Endodermal cell (in vitro differentiated cells): ENCODE measurements at regions not wholly inside any gene's neighbourhood (a gene's known extent, or its start where the extent isn't known, plus 50 kb on each side); places are given as distances from the start of the nearest gene placed in this dataset.

Experiments
- DNase-seq: peaks from one replicate; pipeline ENCODE4 v3.0.0-alpha.2; 2017
- H3K27ac ChIP-seq: 2 replicates; pipeline ENCODE4 v1.5.1; 2013; ENCODE audit warnings: mild to moderate bottlenecking, low read depth, low read length, moderate library complexity
- H3K27me3 ChIP-seq: 2 replicates; pipeline ENCODE4 v1.6.1; 2013; ENCODE audit warnings: mild to moderate bottlenecking, low read length, moderate library complexity; ENCODE audit not compliant: insufficient read depth, control insufficient read depth, poor library complexity, severe bottlenecking
- H3K36me3 ChIP-seq: 2 replicates; pipeline ENCODE4 v1.7.0; 2013; ENCODE audit warnings: mild to moderate bottlenecking, low read length, moderate library complexity; ENCODE audit not compliant: control insufficient read depth, insufficient read depth
- H3K4me1 ChIP-seq: one replicate; pipeline ENCODE4 v1.7.0; 2013; ENCODE audit warnings: low read length; ENCODE audit not compliant: control insufficient read depth, insufficient read depth
- H3K4me3 ChIP-seq: 2 replicates; pipeline ENCODE4 v1.5.1; 2013; ENCODE audit warnings: mild to moderate bottlenecking, low read length, moderate library complexity
- H3K9ac ChIP-seq: 2 replicates; pipeline ENCODE4 v1.6.1; 2013; ENCODE audit warnings: mild to moderate bottlenecking, low read length, moderate library complexity; ENCODE audit not compliant: poor library complexity, severe bottlenecking; ENCODE audit errors: extremely low read depth
- H3K9me3 ChIP-seq: 2 replicates; pipeline ENCODE4 v1.6.1; 2013; ENCODE audit warnings: mild to moderate bottlenecking, low read length, moderate library complexity; ENCODE audit not compliant: control insufficient read depth
- H3K27ac Mint-ChIP-seq: 2 replicates; pipeline ENCODE4 v1.8.0; 2020; ENCODE audit warnings: mixed read lengths
- H3K27me3 Mint-ChIP-seq: 2 replicates; pipeline ENCODE4 v1.8.0; 2021; ENCODE audit warnings: mild to moderate bottlenecking, mixed read lengths; ENCODE audit not compliant: insufficient read depth
- H3K36me3 Mint-ChIP-seq: 2 replicates; pipeline ENCODE4 v1.8.0; 2020; ENCODE audit warnings: low read depth, mixed read lengths
- H3K4me1 Mint-ChIP-seq: 2 replicates; pipeline ENCODE4 v1.8.0; 2020; ENCODE audit warnings: mixed read lengths
- H3K4me3 Mint-ChIP-seq: 2 replicates; pipeline ENCODE4 v1.8.0; 2020; ENCODE audit warnings: mild to moderate bottlenecking, moderate library complexity, mixed read lengths
- H3K9me3 Mint-ChIP-seq: 2 replicates; pipeline ENCODE4 v1.8.0; 2020; ENCODE audit warnings: mild to moderate bottlenecking, mixed read lengths
- WGBS, 2 experiments: methylation state at CpG; one replicate each; pipeline versions ENCODE4 v1.1.5 to v1.1.7; 2013; ENCODE audit warnings: missing lambda C conversion rate in 2 of 2, mixed read lengths in 1 of 2; ENCODE audit not compliant: insufficient coverage in 1 of 2, insufficient read length in 1 of 2; 5-methylcytosine and 5-hydroxymethylcytosine counted together
- TF ChIP-seq, protein P1 (sequence below): fragments of 200-600 bp; sonication (generic); conservative IDR thresholded peaks from 2 replicates; pipeline ENCODE4 v1.5.0; 2021; ENCODE audit warnings: antibody characterized with exemption, mild to moderate bottlenecking

DNA sequence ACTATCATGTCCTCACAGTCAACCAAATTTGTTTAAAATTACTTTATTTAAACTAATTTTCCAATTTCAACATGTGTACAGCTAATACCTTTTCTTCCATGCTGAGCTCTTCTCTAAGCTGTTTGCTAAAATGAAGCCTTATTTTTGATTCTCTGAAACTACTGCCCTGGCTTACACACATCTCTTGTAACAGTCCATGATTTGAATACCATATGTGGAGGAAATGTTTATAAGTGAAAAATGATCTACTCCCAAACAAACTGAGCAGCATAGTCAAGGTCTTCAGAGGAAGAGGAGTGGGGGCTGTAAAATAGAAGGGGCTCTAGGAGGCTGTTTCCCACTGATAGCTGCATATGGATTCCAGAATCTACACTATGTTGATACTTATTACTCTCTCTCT, 188.7 kb downstream of the ANKRD50 start:
- DNase-seq = no peak
- Histone ChIP-seq H3K9ac (no peak overlapping the region), H3K36me3 (no peaks in the 10 kb centered on the region), H3K9me3 (no peaks in the 10 kb centered on the region), H3K27ac (no peak overlapping the region), H3K4me3 (no peak overlapping the region), H3K4me1 (no peaks in the 10 kb centered on the region), H3K27me3 (no peaks in the 10 kb centered on the region)
- Mint-ChIP-seq H3K27ac (no peak overlapping the region), H3K27me3 (no peaks in the 10 kb centered on the region), H3K4me3 (no peak overlapping the region), H3K4me1 (no peaks in the 10 kb centered on the region), H3K9me3 (peaks cover 5% of the 10 kb centered on the region), H3K36me3 (no peaks in the 10 kb centered on the region)
- TF ChIP-seq, protein P1, sequence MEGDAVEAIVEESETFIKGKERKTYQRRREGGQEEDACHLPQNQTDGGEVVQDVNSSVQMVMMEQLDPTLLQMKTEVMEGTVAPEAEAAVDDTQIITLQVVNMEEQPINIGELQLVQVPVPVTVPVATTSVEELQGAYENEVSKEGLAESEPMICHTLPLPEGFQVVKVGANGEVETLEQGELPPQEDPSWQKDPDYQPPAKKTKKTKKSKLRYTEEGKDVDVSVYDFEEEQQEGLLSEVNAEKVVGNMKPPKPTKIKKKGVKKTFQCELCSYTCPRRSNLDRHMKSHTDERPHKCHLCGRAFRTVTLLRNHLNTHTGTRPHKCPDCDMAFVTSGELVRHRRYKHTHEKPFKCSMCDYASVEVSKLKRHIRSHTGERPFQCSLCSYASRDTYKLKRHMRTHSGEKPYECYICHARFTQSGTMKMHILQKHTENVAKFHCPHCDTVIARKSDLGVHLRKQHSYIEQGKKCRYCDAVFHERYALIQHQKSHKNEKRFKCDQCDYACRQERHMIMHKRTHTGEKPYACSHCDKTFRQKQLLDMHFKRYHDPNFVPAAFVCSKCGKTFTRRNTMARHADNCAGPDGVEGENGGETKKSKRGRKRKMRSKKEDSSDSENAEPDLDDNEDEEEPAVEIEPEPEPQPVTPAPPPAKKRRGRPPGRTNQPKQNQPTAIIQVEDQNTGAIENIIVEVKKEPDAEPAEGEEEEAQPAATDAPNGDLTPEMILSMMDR = no peak

GRCh38 chr4:124525524-124525923, 187.0 kb downstream of the ANKRD50 start:
- no peaks in the 10 kb centered on the region for H3K27me3 ChIP-seq
- Mint-ChIP-seq H3K4me1 (no peaks in the 10 kb centered on the region), H3K9me3 (peaks cover 5% of the 10 kb centered on the region), H3K36me3 (no peaks in the 10 kb centered on the region), H3K4me3 (no peak overlapping the region), H3K27ac (no peak overlapping the region), H3K27me3 (no peaks in the 10 kb centered on the region)
- no peaks in the 10 kb centered on the region for H3K9me3 ChIP-seq
- TF ChIP-seq, protein P1 = no peak
- no peak for DNase-seq
- no peak overlapping the region for H3K9ac ChIP-seq
- no peaks in the 10 kb centered on the region for H3K36me3 ChIP-seq
- H3K4me1 ChIP-seq = no peaks in the 10 kb centered on the region
- 83 to 95% methylated on average over 1 to 4 of the region's 4 CpGs for WGBS, 2 experiments
- H3K27ac ChIP-seq = no peak overlapping the region
- no peak overlapping the region for H3K4me3 ChIP-seq

DNA sequence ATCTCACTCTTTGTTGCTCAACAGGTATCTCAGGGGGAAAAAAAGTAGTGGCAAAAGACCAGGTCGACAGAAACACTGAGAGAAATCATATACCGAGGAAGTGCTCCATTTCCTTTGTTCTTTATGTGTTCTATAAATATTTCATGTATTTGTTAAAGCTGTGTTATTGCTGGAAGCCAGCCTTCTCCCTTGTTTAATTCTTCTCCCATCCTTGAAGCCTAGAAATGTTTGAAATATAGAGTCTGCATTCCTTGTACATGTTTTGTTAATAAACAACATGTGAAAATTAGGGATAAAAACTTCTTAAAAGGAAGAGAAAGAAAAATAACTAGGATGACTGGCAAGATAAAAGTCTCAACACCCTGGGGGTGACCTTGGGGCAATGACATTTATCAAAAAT, 186.2 kb downstream of the ANKRD50 start:
- WGBS, 2 experiments = 80 to 85% methylated on average over 1 to 2 of the region's 2 CpGs
- Histone ChIP-seq H3K27me3 (no peaks in the 10 kb centered on the region), H3K4me1 (no peaks in the 10 kb centered on the region), H3K9ac (no peak overlapping the region), H3K4me3 (no peak overlapping the region), H3K27ac (no peak overlapping the region), H3K36me3 (no peaks in the 10 kb centered on the region), H3K9me3 (no peaks in the 10 kb centered on the region)
- no peak overlapping the region for H3K27ac Mint-ChIP-seq
- no peak overlapping the region for H3K4me3 Mint-ChIP-seq
- DNase-seq = no peak
- no peaks in the 10 kb centered on the region for H3K27me3 Mint-ChIP-seq
- peaks cover 4% of the 10 kb centered on the region for H3K9me3 Mint-ChIP-seq
- no peaks in the 10 kb centered on the region for H3K36me3 Mint-ChIP-seq
- TF ChIP-seq, protein P1 = no peak
- H3K4me1 Mint-ChIP-seq = no peaks in the 10 kb centered on the region
